ENCODE measurements at regions not wholly inside any gene's neighbourhood (a gene's known extent, or its start where the extent isn't known, plus 50 kb on each side); places are given as distances from the start of the nearest gene placed in this dataset.

DNA sequence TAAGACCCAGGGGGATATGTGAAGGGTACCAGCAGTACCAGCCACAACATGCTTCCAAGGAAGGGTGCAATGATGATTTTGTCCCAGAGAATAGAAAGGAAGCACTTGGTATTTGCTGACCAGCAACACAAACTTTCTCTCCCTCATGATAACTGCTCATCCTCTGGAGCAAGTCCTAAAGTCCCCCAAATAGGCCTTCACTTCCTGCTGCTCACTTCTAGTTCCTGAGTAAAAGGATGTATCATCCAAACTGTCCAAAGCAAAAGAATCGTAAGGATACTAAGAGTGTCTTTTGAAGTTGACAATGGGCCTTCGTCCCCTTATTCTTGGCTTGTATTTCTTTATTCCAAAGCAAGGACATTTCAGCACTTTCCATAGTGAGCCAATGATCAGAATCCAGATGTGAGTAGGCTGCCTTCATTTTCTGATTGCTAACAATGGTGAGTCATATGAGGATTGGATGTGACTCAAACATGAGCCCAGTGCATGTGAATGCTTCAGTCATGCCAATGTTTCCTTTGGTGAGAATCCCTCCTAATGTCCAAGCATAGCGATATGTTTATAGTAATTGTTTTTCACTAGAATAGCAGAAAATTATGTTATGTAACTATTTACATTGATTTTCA lies 243.4 kb upstream of the POU2AF2 start:
- ATAC-seq (replicated peaks in 6 of 8) = peak in 4 of 8 experiments; percentile 41 to 68 (median 63)
- in situ Hi-C loops (cut with MboI; ENCODE audit: low pct_unique_long_range_greater_than_20kb in 2 of 9, low sequenced_read_pairs in 9 of 9, unreplicated experiment in 9 of 9) = no loop called here
- 4 to 100% (median 92%) methylated on average over 1 to 3 of the region's 3 CpGs; no CpG with 5 or more reads in 1 of the 10 experiments for WGBS, 10 experiments
- Histone ChIP-seq H3K4me1 (replicated peaks in 1 of 2) (peaks cover 16 to 26% of the 10 kb centered on the region in 2 donors), H3K4me3 (no peak overlapping the region), H3K27ac (no peak overlapping the region)

DNA sequence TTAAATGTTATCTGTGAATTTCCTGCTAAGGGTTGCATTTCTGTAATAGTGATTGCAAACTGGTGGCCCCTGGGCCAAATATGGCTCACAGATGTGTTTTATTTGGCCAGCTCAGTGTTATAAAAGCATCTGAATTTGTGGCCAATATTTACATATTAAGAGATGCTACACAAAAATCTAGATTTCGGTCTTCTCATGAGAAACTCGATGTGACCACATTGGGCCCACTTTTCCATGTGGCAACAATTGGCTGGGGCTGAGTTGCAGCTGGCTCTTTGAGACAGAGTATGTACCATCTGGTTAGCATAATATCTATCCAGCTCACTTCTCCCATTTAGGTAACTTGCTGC lies 244.5 kb upstream of the POU2AF2 start:
- in situ Hi-C loops (cut with MboI; ENCODE audit: low pct_unique_long_range_greater_than_20kb in 2 of 9, low sequenced_read_pairs in 9 of 9, unreplicated experiment in 9 of 9) = no loop called here
- ATAC-seq (replicated peaks in 6 of 8) = peak in 2 of 8 experiments; percentile 20 to 65
- no peak overlapping the region for H3K4me3 ChIP-seq
- H3K4me1 ChIP-seq (replicated peaks in 1 of 2) = peaks cover 10 to 18% of the 10 kb centered on the region in 2 donors
- WGBS, 10 experiments = 0 to 100% (median 30%) methylated on average over 1 to 2 of the region's 2 CpGs; no CpG with 5 or more reads in 2 of the 10 experiments
- H3K27ac ChIP-seq = no peak overlapping the region

DNA sequence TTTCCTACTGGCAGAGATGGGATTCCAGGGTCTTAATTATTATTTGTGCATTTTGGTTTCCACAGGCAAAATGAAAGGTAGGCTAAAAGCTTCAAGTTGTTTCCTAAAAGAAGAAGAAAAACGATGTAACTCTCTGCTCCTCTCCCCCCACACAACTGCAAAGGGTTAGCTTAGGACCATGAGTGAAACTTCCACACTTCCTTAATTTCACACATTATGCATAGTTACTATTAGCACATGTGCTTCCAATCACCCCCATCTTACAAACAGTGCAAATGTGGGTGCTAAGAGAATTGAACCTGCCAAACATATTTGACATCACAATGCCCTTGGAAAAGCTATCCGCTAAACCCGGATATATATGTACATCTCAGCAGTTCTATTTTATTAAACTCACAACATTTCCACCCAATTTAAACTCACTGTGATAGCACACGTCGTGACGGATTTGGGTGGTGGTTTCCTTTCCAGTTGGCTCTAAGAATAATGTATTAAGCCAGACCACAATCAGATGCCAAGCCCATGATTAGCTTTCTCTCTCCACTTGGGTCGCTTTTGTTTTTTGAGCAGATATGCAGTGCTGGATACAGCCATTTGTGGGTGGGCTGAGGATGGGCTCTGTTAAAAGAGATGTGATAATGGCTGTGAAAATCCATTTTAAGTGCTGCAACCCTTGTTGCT lies 245.0 kb upstream of the POU2AF2 start:
- in situ Hi-C loops (cut with MboI; ENCODE audit: low pct_unique_long_range_greater_than_20kb in 2 of 9, low sequenced_read_pairs in 9 of 9, unreplicated experiment in 9 of 9) = no loop called here
- 0 to 100% (median 49%) methylated on average over 1 to 7 of the region's 7 CpGs; no CpG with 5 or more reads in 2 of the 10 experiments for WGBS, 10 experiments
- no peak overlapping the region for H3K27ac ChIP-seq
- ATAC-seq (replicated peaks in 6 of 8) = peak in 2 of 8 experiments; percentile 26 to 53
- no peak overlapping the region for H3K4me3 ChIP-seq
- H3K4me1 ChIP-seq (replicated peaks in 1 of 2) = peaks cover 5 to 12% of the 10 kb centered on the region in 2 donors

DNA sequence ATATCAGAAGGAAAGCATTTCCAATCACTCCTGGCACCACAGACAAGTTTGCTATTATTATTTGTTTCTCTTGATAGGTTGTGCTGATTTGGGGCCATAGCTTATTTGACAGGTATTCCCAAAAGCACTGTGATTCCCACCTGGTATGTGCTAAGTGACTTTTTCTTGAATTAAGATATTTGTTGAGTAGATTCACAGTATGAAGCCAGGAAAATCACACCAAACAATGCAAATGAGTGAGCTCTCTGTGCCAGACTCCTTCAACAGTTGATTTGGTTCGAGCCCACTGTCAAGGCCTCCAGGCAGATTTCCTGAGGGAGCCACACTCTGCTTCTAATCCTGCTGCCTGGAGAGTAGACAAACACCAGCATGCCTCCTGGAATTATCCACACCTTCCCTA lies 253.0 kb upstream of the POU2AF2 start:
- H3K4me3 ChIP-seq = no peak overlapping the region
- in situ Hi-C loops (cut with MboI; ENCODE audit: low pct_unique_long_range_greater_than_20kb in 2 of 9, low sequenced_read_pairs in 9 of 9, unreplicated experiment in 9 of 9) = no loop called here
- H3K27ac ChIP-seq = no peak overlapping the region
- peaks cover 7 to 8% of the 10 kb centered on the region in 2 donors for H3K4me1 ChIP-seq (replicated peaks in 1 of 2)
- WGBS, 10 experiments = 0 to 100% (median 67%) methylated on average over 1 of the region's 1 CpG; no CpG with 5 or more reads in 1 of the 10 experiments
- ATAC-seq (replicated peaks in 6 of 8) = no peak

DNA sequence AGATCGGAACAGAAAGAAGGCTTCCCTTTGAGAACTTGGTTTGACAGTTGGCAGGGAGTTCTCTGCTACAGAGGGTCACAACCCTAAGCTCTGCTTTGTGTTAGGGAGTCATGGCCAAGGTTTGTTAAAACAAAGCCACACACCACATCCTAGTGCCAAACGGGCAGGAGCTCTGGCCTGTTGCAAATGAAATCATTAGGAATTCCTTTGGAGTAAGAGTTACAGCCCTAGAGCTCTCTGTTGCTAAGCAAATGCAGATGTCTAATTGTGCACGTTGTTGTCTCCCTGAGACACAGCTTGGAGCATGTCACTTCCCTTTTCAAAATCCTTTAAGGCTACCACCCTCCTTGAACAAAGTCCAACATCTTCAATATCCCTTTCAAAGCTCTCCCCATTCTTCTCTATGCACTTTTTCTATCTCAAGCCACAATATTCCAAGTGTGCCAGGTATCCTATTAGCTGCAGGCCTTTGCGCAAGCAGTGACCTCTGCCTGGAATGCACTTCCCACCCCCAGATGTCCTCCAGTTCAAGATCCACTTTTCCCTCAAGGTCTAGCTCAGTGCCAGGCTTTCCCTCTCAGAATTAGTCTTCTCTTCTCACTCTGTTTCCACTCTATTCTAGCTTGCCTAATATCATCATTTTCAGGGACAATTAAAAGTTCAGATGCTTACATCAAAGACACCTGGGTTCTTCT lies 253.7 kb upstream of the POU2AF2 start:
- in situ Hi-C loops (cut with MboI; ENCODE audit: low pct_unique_long_range_greater_than_20kb in 2 of 9, low sequenced_read_pairs in 9 of 9, unreplicated experiment in 9 of 9) = no loop called here
- H3K4me3 ChIP-seq = no peak overlapping the region
- peak; percentile 19 to 96 (median 70) for ATAC-seq (replicated peaks in 6 of 8)
- peaks cover 7 to 8% of the 10 kb centered on the region in 2 donors for H3K4me1 ChIP-seq (replicated peaks in 1 of 2)
- peak overlapping the region in 1 of 2 donors; percentile 48 for H3K27ac ChIP-seq
- 0 to 54% (median 40%) methylated on average over 1 to 4 of the region's 4 CpGs; no CpG with 5 or more reads in 2 of the 10 experiments for WGBS, 10 experiments

DNA sequence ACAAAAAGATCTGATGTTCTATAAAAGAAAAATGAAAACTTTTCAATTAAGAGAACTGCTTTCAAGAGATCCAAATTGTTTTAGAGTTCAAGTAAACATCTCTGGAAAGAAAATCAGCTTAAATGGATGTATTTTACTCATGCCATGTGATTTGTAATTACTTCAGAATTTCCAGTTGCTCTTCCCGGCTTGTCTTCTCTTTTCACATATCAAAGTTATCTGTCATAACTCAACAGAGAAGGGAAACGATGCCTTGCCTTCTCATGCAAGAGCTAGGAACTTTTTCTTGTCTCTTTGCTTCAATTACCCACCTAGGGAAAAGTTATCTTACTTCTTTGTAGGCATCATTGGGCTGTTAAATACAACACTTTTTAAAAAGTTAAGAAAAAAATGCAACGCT lies 255.2 kb upstream of the POU2AF2 start:
- no peak overlapping the region for H3K27ac ChIP-seq
- no peak for ATAC-seq (replicated peaks in 6 of 8)
- H3K4me1 ChIP-seq (replicated peaks in 1 of 2) = peaks cover 15 to 17% of the 10 kb centered on the region in 2 donors
- no peak overlapping the region for H3K4me3 ChIP-seq
- in situ Hi-C loops (cut with MboI; ENCODE audit: low pct_unique_long_range_greater_than_20kb in 2 of 9, low sequenced_read_pairs in 9 of 9, unreplicated experiment in 9 of 9) = no loop called here
- WGBS, 10 experiments = 30 to 97% (median 77%) methylated on average over 1 to 3 of the region's 3 CpGs

DNA sequence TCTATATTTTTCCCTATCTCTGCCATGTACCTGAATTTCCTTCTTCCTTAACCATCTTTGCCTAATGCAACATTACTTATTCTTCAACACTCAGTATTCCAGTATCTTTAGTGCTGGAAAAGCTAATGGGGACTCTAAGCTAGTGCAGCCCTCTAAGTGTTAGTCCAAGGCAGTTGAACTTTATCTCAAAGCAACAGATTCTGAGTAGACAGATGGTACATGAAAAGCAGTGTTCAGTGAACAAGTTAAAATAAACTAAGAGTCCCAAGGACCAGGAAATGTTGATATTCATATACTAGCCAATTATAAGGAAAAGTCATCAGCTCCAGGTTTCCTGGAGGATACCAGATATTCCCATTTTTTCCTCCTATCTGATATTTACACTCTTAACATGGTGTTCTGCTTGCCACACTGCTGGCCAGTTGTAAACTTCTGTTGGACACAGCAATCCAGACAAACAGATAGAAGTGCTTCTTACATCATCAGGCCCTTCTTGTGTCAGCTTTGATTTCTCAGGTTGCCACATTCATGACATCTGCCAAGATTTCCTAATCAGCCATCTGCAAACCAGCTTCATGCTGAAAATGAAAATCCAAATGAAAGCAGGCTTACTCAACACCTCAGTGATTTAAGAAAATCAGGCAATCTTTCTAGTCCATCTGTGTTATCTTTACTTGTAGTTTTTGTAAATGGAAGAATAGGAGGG lies 255.9 kb upstream of the POU2AF2 start:
- peaks cover 22 to 24% of the 10 kb centered on the region in 2 donors for H3K4me1 ChIP-seq (replicated peaks in 1 of 2)
- in situ Hi-C loops (cut with MboI; ENCODE audit: low pct_unique_long_range_greater_than_20kb in 2 of 9, low sequenced_read_pairs in 9 of 9, unreplicated experiment in 9 of 9) = no loop called here
- no peak overlapping the region for H3K27ac ChIP-seq
- H3K4me3 ChIP-seq = no peak overlapping the region
- peak in 2 of 8 experiments; percentile 10 to 31 for ATAC-seq (replicated peaks in 6 of 8)

DNA sequence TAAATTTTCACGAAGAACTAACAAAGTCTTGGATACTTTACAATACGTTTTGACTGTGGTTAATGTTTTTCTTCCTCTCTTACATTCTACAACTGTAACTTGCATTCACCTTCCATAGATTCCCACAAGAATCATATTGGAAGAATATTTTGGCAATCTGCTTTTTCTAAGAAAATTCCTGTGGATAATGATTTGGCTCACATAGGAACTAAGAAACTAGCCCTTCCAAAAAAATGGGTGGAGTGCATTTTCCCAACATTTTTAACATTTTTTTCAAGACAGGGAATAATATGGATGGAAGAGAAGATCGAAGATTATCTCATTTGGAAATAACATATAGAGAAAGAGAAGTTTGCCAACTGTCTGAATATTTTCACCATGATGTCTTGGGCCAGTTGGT lies 256.9 kb upstream of the POU2AF2 start:
- Histone ChIP-seq H3K4me1 (replicated peaks in 1 of 2) (peaks cover 24 to 27% of the 10 kb centered on the region in 2 donors), H3K27ac (no peak overlapping the region), H3K4me3 (no peak overlapping the region)
- ATAC-seq (replicated peaks in 6 of 8) = no peak
- WGBS, 10 experiments = 0 to 86% (median 69%) methylated on average over 1 to 3 of the region's 3 CpGs; no CpG with 5 or more reads in 1 of the 10 experiments
- in situ Hi-C loops (cut with MboI; ENCODE audit: low pct_unique_long_range_greater_than_20kb in 2 of 9, low sequenced_read_pairs in 9 of 9, unreplicated experiment in 9 of 9) = no loop called here

DNA sequence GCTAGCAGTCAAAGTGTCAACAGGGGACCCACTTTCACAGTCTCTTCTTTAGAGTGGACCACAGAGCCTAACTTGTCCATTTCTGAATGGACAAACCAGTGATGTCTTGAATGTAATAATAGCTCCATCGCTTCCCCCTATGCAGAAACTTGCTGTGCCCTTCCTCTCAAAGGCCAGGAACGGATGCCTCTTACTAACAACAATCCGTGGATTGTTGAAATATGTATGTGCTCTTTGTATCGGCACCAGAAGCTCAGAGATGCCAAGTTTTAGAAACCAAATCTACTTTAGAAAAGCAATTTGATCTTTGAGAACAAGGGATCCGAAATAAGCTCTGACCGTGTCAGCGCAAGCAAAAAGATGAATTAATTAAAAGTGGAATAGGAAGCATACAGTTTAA lies 259.5 kb upstream of the POU2AF2 start:
- in situ Hi-C loops (cut with MboI; ENCODE audit: low pct_unique_long_range_greater_than_20kb in 2 of 9, low sequenced_read_pairs in 9 of 9, unreplicated experiment in 9 of 9) = no loop called here
- peaks cover 16 to 19% of the 10 kb centered on the region in 2 donors for H3K4me1 ChIP-seq (replicated peaks in 1 of 2)
- ATAC-seq (replicated peaks in 6 of 8) = peak in 2 of 8 experiments; percentile 12 to 72
- no peak overlapping the region for H3K4me3 ChIP-seq
- WGBS, 10 experiments = 58 to 100% (median 92%) methylated on average over 3 to 7 of the region's 7 CpGs
- no peak overlapping the region for H3K27ac ChIP-seq

DNA sequence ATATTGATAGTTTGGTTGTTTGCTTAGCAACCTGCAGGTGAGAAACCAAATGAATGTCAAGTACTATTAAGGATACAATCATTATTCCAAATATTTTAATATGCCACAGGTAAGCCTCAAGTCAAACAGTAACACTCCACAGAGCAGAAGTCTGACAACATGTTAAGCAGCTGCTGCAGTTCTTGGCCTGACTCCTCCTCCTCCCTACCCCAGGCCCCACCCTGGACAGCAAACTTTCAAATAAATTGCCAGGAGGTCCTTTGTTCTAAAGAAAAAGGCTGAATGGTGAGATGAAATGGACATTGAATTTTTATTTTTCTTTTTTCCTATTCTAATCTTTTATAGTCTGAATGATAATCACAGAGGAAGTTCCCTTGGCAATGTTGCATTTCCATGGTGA lies 260.0 kb upstream of the POU2AF2 start:
- H3K27ac ChIP-seq = no peak overlapping the region
- H3K4me3 ChIP-seq = no peak overlapping the region
- ATAC-seq (replicated peaks in 6 of 8) = peak in 6 of 8 experiments; percentile 26 to 76 (median 46)
- peaks cover 16 to 19% of the 10 kb centered on the region in 2 donors for H3K4me1 ChIP-seq (replicated peaks in 1 of 2)
- in situ Hi-C loops (cut with MboI; ENCODE audit: low pct_unique_long_range_greater_than_20kb in 2 of 9, low sequenced_read_pairs in 9 of 9, unreplicated experiment in 9 of 9) = no loop called here

DNA sequence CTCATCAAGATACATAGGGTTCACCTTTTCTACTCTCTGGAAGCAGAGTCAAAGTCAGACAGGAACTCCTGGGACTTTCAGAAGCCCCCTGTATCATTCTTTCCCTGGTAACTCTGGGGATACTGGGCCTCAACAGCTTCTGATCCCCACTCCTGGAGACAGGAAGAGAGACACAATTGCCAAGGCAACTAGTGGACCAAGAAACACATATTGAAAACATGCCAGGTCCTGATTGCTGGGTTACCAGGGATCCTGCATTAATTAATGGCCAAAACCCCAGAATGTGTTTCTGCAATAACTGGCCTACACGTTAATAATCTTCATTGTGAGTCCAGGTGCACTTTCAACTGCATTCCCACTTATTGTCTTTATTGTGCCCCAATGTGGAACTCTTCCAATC lies 260.8 kb upstream of the POU2AF2 start:
- in situ Hi-C loops (cut with MboI; ENCODE audit: low pct_unique_long_range_greater_than_20kb in 2 of 9, low sequenced_read_pairs in 9 of 9, unreplicated experiment in 9 of 9) = no loop called here

DNA sequence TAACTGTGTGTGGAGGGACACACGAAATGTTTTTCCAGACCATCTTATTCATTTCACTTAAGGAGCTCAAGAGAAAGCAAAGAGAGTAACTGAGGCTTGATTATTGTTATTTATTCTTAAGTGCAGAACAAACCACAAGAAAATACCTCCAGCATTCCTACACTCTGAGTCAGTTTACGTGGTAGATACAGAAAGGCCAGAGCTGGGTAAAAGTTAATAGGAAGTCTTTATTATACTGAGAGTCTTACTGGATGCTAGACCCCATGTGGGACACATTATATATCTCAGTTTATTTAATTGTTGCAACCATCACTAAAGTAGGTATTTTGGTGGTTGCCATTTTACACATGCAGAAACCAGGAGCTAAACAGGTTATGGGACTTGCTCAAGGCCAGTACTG lies 261.4 kb upstream of the POU2AF2 start:
- Histone ChIP-seq H3K4me3 (no peak overlapping the region), H3K4me1 (replicated peaks in 1 of 2) (peaks cover 16 to 19% of the 10 kb centered on the region in 2 donors), H3K27ac (no peak overlapping the region)
- 33 to 79% (median 59%) methylated on average over 1 to 2 of the region's 2 CpGs; no CpG with 5 or more reads in 3 of the 10 experiments for WGBS, 10 experiments
- ATAC-seq (replicated peaks in 6 of 8) = no peak
- in situ Hi-C loops (cut with MboI; ENCODE audit: low pct_unique_long_range_greater_than_20kb in 2 of 9, low sequenced_read_pairs in 9 of 9, unreplicated experiment in 9 of 9) = no loop called here

More for the DNA sequence above, 260.8 kb upstream of the POU2AF2 start:
- Histone ChIP-seq H3K4me3 (no peak overlapping the region), H3K4me1 (replicated peaks in 1 of 2) (peaks cover 16 to 19% of the 10 kb centered on the region in 2 donors), H3K27ac (no peak overlapping the region)
- WGBS, 10 experiments = 29 to 100% (median 75%) methylated on average over 1 of the region's 1 CpG; no CpG with 5 or more reads in 2 of the 10 experiments
- ATAC-seq (replicated peaks in 6 of 8) = peak in 1 of 8 experiments; percentile 62

DNA sequence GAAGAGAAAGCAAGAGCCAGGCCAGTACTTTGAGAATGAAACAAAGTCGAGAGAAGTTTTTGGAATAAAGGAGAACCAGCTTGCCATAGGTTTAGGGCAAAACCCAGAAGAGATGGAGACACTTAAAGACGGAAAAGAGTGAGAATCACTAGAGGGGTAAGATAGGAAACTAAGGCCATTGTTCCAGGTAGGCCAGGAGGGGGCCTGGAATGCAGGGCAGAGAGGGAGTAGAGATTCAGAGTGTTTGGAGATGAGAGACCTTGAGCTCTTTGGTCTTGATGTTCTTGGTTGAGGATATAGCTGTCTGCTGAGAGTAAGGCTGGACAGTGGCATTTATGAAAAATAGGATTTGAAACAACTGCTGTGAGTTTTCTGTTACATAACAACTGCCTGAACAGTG lies 263.3 kb upstream of the POU2AF2 start:
- H3K4me3 ChIP-seq = no peak overlapping the region
- 56 to 100% (median 75%) methylated on average over 1 to 2 of the region's 2 CpGs; no CpG with 5 or more reads in 3 of the 10 experiments for WGBS, 10 experiments
- H3K4me1 ChIP-seq (replicated peaks in 1 of 2) = peaks cover 16 to 19% of the 10 kb centered on the region in 2 donors
- ATAC-seq (replicated peaks in 6 of 8) = no peak
- H3K27ac ChIP-seq = no peak overlapping the region
- in situ Hi-C loops (cut with MboI; ENCODE audit: low pct_unique_long_range_greater_than_20kb in 2 of 9, low sequenced_read_pairs in 9 of 9, unreplicated experiment in 9 of 9) = no loop called here
